ENCODE measurements at regions not wholly inside any gene's neighbourhood (a gene's known extent, or its start where the extent isn't known, plus 50 kb on each side); places are given as distances from the start of the nearest gene placed in this dataset.

GRCh38 chr17:53909802-53910201 lies 87.1 kb downstream of the KIF2B start:
- no peak for DNase-seq (ENCODE audit: low spot score)
- no peaks in the 10 kb centered on the region for H3K27me3 ChIP-seq
- TF ChIP-seq CTCF (IDR thresholded peaks at IDR 0.05): no peak
- H3K36me3 ChIP-seq: no peaks in the 10 kb centered on the region
- no peaks in the 10 kb centered on the region for H3K4me1 ChIP-seq
- H3K27ac ChIP-seq: no peak overlapping the region
- H3K4me3 ChIP-seq: no peak overlapping the region
- H3K9me3 ChIP-seq: no peaks in the 10 kb centered on the region

GRCh38 chr17:53912117-53912516 lies 89.4 kb downstream of the KIF2B start:
- no peak overlapping the region for H3K27ac ChIP-seq
- no peaks in the 10 kb centered on the region for H3K27me3 ChIP-seq
- H3K4me1 ChIP-seq: no peaks in the 10 kb centered on the region
- DNase-seq (ENCODE audit: low spot score): no peak
- H3K9me3 ChIP-seq: no peaks in the 10 kb centered on the region
- no peak for TF ChIP-seq CTCF (IDR thresholded peaks at IDR 0.05)
- no peaks in the 10 kb centered on the region for H3K36me3 ChIP-seq
- no peak overlapping the region for H3K4me3 ChIP-seq

GRCh38 chr17:53919356-53919755 lies 96.6 kb downstream of the KIF2B start:
- Histone ChIP-seq H3K4me1 (no peaks in the 10 kb centered on the region), H3K9me3 (no peaks in the 10 kb centered on the region), H3K27me3 (no peaks in the 10 kb centered on the region), H3K4me3 (no peak overlapping the region), H3K36me3 (no peaks in the 10 kb centered on the region), H3K27ac (no peak overlapping the region)
- TF ChIP-seq CTCF (IDR thresholded peaks at IDR 0.05): no peak
- no peak for DNase-seq (ENCODE audit: low spot score)

- no peak for DNase-seq (ENCODE audit: low spot score)
Observed at GRCh38 chr17:53924530-53925455, 102.1 kb downstream of the KIF2B start.

GRCh38 chr17:53932386-53932785 lies 109.7 kb downstream of the KIF2B start:
- TF ChIP-seq CTCF (IDR thresholded peaks at IDR 0.05): no peak
- Histone ChIP-seq H3K27ac (no peak overlapping the region), H3K36me3 (no peaks in the 10 kb centered on the region), H3K4me3 (no peak overlapping the region), H3K4me1 (no peaks in the 10 kb centered on the region), H3K9me3 (no peaks in the 10 kb centered on the region), H3K27me3 (no peaks in the 10 kb centered on the region)
- DNase-seq (ENCODE audit: low spot score): no peak

More at GRCh38 chr17:53924530-53925455, 102.1 kb downstream of the KIF2B start:
- Histone ChIP-seq H3K9me3 (no peaks in the 10 kb centered on the region), H3K27ac (no peak overlapping the region), H3K27me3 (no peaks in the 10 kb centered on the region), H3K36me3 (no peaks in the 10 kb centered on the region), H3K4me3 (no peak overlapping the region), H3K4me1 (no peaks in the 10 kb centered on the region)
- no peak for TF ChIP-seq CTCF (IDR thresholded peaks at IDR 0.05)
